ENCODE measurements at regions not wholly inside any gene's neighbourhood (a gene's known extent, or its start where the extent isn't known, plus 50 kb on each side); places are given as distances from the start of the nearest gene placed in this dataset.

- Histone ChIP-seq H3K9ac (ENCODE audit: low read depth, low read length) (no peak overlapping the region), H3K4me3 (ENCODE audit: low read length) (no peak overlapping the region), H3K4me1 (ENCODE audit: insufficient read depth, low read length) (peaks cover 11% of the 10 kb centered on the region), H3K36me3 (ENCODE audit: insufficient read depth, low read length) (no peaks in the 10 kb centered on the region), H3K9me3 (ENCODE audit: insufficient read depth, low read depth, low read length) (no peaks in the 10 kb centered on the region), H3K27me3 (ENCODE audit: insufficient read depth, low read length) (no peaks in the 10 kb centered on the region), H3K27ac (ENCODE audit: low read depth, low read length) (no peak overlapping the region)
- 91% methylated on average over 11 of the region's 11 CpGs for WGBS
Measured at GRCh38 chr16:73717266-73717974, 579.2 kb upstream of the PSMD7 start.

GRCh38 chr16:73714976-73715375, 581.6 kb upstream of the PSMD7 start:
- H3K27me3 ChIP-seq (ENCODE audit: insufficient read depth, low read length), result no peaks in the 10 kb centered on the region
- H3K36me3 ChIP-seq (ENCODE audit: insufficient read depth, low read length), result no peaks in the 10 kb centered on the region
- no peak overlapping the region for H3K27ac ChIP-seq (ENCODE audit: low read depth, low read length)
- no peak overlapping the region for H3K9ac ChIP-seq (ENCODE audit: low read depth, low read length)
- 95% methylated on average over 8 of the region's 8 CpGs for WGBS
- H3K4me1 ChIP-seq (ENCODE audit: insufficient read depth, low read length), result peaks cover 23% of the 10 kb centered on the region
- no peaks in the 10 kb centered on the region for H3K9me3 ChIP-seq (ENCODE audit: insufficient read depth, low read depth, low read length)
- H3K4me3 ChIP-seq (ENCODE audit: low read length), result no peak overlapping the region

- no peak overlapping the region for H3K27ac ChIP-seq (ENCODE audit: low read depth, low read length)
- 85% methylated on average over 12 of the region's 12 CpGs for WGBS
Measured at GRCh38 chr16:73713778-73714495, 582.7 kb upstream of the PSMD7 start.

GRCh38 chr16:73713251-73713650, 583.4 kb upstream of the PSMD7 start:
- WGBS, result 85% methylated on average over 8 of the region's 8 CpGs
- no peak overlapping the region for H3K9ac ChIP-seq (ENCODE audit: low read depth, low read length)
- no peaks in the 10 kb centered on the region for H3K9me3 ChIP-seq (ENCODE audit: insufficient read depth, low read depth, low read length)

More at GRCh38 chr16:73713778-73714495, 582.7 kb upstream of the PSMD7 start:
- Histone ChIP-seq H3K9ac (ENCODE audit: low read depth, low read length) (no peak overlapping the region), H3K27me3 (ENCODE audit: insufficient read depth, low read length) (no peaks in the 10 kb centered on the region), H3K36me3 (ENCODE audit: insufficient read depth, low read length) (no peaks in the 10 kb centered on the region), H3K9me3 (ENCODE audit: insufficient read depth, low read depth, low read length) (no peaks in the 10 kb centered on the region), H3K4me3 (ENCODE audit: low read length) (no peak overlapping the region), H3K4me1 (ENCODE audit: insufficient read depth, low read length) (peaks cover 23% of the 10 kb centered on the region)

GRCh38 chr16:73711406-73712080, 585.1 kb upstream of the PSMD7 start:
- no peak overlapping the region for H3K27ac ChIP-seq (ENCODE audit: low read depth, low read length)
- H3K9ac ChIP-seq (ENCODE audit: low read depth, low read length), result no peak overlapping the region
- H3K36me3 ChIP-seq (ENCODE audit: insufficient read depth, low read length), result no peaks in the 10 kb centered on the region
- no peaks in the 10 kb centered on the region for H3K27me3 ChIP-seq (ENCODE audit: insufficient read depth, low read length)
- H3K4me3 ChIP-seq (ENCODE audit: low read length), result no peak overlapping the region
- no peaks in the 10 kb centered on the region for H3K9me3 ChIP-seq (ENCODE audit: insufficient read depth, low read depth, low read length)
- H3K4me1 ChIP-seq (ENCODE audit: insufficient read depth, low read length), result peaks cover 23% of the 10 kb centered on the region
- 82% methylated on average over 3 of the region's 4 CpGs for WGBS

More at GRCh38 chr16:73713251-73713650, 583.4 kb upstream of the PSMD7 start:
- Histone ChIP-seq H3K27me3 (ENCODE audit: insufficient read depth, low read length) (no peaks in the 10 kb centered on the region), H3K27ac (ENCODE audit: low read depth, low read length) (no peak overlapping the region), H3K36me3 (ENCODE audit: insufficient read depth, low read length) (no peaks in the 10 kb centered on the region), H3K4me1 (ENCODE audit: insufficient read depth, low read length) (peaks cover 23% of the 10 kb centered on the region), H3K4me3 (ENCODE audit: low read length) (no peak overlapping the region)

- Histone ChIP-seq H3K36me3 (ENCODE audit: insufficient read depth, low read length) (no peaks in the 10 kb centered on the region), H3K27me3 (ENCODE audit: insufficient read depth, low read length) (no peaks in the 10 kb centered on the region), H3K27ac (ENCODE audit: low read depth, low read length) (no peak overlapping the region), H3K9ac (ENCODE audit: low read depth, low read length) (no peak overlapping the region), H3K4me3 (ENCODE audit: low read length) (no peak overlapping the region), H3K4me1 (ENCODE audit: insufficient read depth, low read length) (peaks cover 20% of the 10 kb centered on the region), H3K9me3 (ENCODE audit: insufficient read depth, low read depth, low read length) (no peaks in the 10 kb centered on the region)
- 93% methylated on average over 9 of the region's 9 CpGs for WGBS
Measured at GRCh38 chr16:73710526-73710925, 586.1 kb upstream of the PSMD7 start.

GRCh38 chr16:73707863-73708262, 588.8 kb upstream of the PSMD7 start:
- Histone ChIP-seq H3K4me1 (ENCODE audit: insufficient read depth, low read length) (peaks cover 13% of the 10 kb centered on the region), H3K9me3 (ENCODE audit: insufficient read depth, low read depth, low read length) (no peaks in the 10 kb centered on the region), H3K36me3 (ENCODE audit: insufficient read depth, low read length) (no peaks in the 10 kb centered on the region), H3K9ac (ENCODE audit: low read depth, low read length) (no peak overlapping the region), H3K27ac (ENCODE audit: low read depth, low read length) (no peak overlapping the region), H3K27me3 (ENCODE audit: insufficient read depth, low read length) (no peaks in the 10 kb centered on the region), H3K4me3 (ENCODE audit: low read length) (no peak overlapping the region)
- 98% methylated on average over 2 of the region's 3 CpGs for WGBS

GRCh38 chr16:73703891-73704290, 592.7 kb upstream of the PSMD7 start:
- H3K9me3 ChIP-seq (ENCODE audit: insufficient read depth, low read depth, low read length), result no peaks in the 10 kb centered on the region
- no peak overlapping the region for H3K9ac ChIP-seq (ENCODE audit: low read depth, low read length)
- no peak overlapping the region for H3K27ac ChIP-seq (ENCODE audit: low read depth, low read length)
- no peaks in the 10 kb centered on the region for H3K36me3 ChIP-seq (ENCODE audit: insufficient read depth, low read length)
- no peaks in the 10 kb centered on the region for H3K4me1 ChIP-seq (ENCODE audit: insufficient read depth, low read length)
- H3K4me3 ChIP-seq (ENCODE audit: low read length), result no peak overlapping the region
- 94% methylated on average over 6 of the region's 6 CpGs for WGBS
- H3K27me3 ChIP-seq (ENCODE audit: insufficient read depth, low read length), result no peaks in the 10 kb centered on the region

- H3K4me1 ChIP-seq (ENCODE audit: insufficient read depth, low read length), result peaks cover 11% of the 10 kb centered on the region; the same call in 1 of the 2 replicates
- no peaks in the 10 kb centered on the region for H3K9me3 ChIP-seq (ENCODE audit: insufficient read depth, low read depth, low read length)
- H3K27ac ChIP-seq (ENCODE audit: low read depth, low read length), result no peak overlapping the region
- H3K4me3 ChIP-seq (ENCODE audit: low read length), result no peak overlapping the region
- H3K36me3 ChIP-seq (ENCODE audit: insufficient read depth, low read length), result no peaks in the 10 kb centered on the region
- H3K9ac ChIP-seq (ENCODE audit: low read depth, low read length), result no peak overlapping the region
- no peaks in the 10 kb centered on the region for H3K27me3 ChIP-seq (ENCODE audit: insufficient read depth, low read length)
Measured at GRCh38 chr16:73697336-73697735, 599.3 kb upstream of the PSMD7 start.

GRCh38 chr16:73692861-73693260, 603.8 kb upstream of the PSMD7 start:
- Histone ChIP-seq H3K9me3 (ENCODE audit: insufficient read depth, low read depth, low read length) (no peaks in the 10 kb centered on the region), H3K4me1 (ENCODE audit: insufficient read depth, low read length) (peaks cover 11% of the 10 kb centered on the region; the same call in 1 of the 2 replicates), H3K27ac (ENCODE audit: low read depth, low read length) (no peak overlapping the region), H3K9ac (ENCODE audit: low read depth, low read length) (no peak overlapping the region), H3K4me3 (ENCODE audit: low read length) (no peak overlapping the region), H3K27me3 (ENCODE audit: insufficient read depth, low read length) (no peaks in the 10 kb centered on the region), H3K36me3 (ENCODE audit: insufficient read depth, low read length) (no peaks in the 10 kb centered on the region)
- whole genome bisulfite sequencing, result 97% methylated on average over 2 of the region's 3 CpGs

GRCh38 chr16:73683804-73684203, 612.8 kb upstream of the PSMD7 start:
- 96% methylated on average over 2 of the region's 2 CpGs for WGBS
- Histone ChIP-seq H3K27me3 (ENCODE audit: insufficient read depth, low read length) (no peaks in the 10 kb centered on the region), H3K9ac (ENCODE audit: low read depth, low read length) (no peak overlapping the region), H3K9me3 (ENCODE audit: insufficient read depth, low read depth, low read length) (no peaks in the 10 kb centered on the region), H3K27ac (ENCODE audit: low read depth, low read length) (no peak overlapping the region), H3K4me1 (ENCODE audit: insufficient read depth, low read length) (no peaks in the 10 kb centered on the region), H3K36me3 (ENCODE audit: insufficient read depth, low read length) (no peaks in the 10 kb centered on the region), H3K4me3 (ENCODE audit: low read length) (no peak overlapping the region)
